ENCODE measurements at regions not wholly inside any gene's neighbourhood (a gene's known extent, or its start where the extent isn't known, plus 50 kb on each side); places are given as distances from the start of the nearest gene placed in this dataset.

DNA sequence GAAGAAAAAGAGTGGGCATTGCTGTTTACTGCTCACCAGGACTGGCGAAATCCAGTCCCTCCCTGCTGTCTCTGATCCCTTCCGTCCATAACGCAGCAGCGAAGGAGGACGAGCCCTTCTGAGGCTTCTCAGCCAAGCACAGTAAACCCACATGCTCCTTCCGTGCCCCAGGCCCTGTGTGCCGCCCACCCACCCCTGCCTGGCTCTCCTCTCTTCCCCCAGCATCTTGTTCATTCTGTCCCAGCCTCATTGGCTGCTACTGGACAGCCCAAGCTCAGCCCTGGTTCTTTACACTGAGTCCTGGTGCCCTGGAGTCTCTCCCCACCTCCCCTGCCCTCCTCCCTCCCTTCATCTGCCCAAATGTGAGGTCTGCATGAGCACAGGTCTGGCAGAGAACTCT, 559.7 kb downstream of the BRD1 start (continued):
- TF ChIP-seq, protein P1, sequence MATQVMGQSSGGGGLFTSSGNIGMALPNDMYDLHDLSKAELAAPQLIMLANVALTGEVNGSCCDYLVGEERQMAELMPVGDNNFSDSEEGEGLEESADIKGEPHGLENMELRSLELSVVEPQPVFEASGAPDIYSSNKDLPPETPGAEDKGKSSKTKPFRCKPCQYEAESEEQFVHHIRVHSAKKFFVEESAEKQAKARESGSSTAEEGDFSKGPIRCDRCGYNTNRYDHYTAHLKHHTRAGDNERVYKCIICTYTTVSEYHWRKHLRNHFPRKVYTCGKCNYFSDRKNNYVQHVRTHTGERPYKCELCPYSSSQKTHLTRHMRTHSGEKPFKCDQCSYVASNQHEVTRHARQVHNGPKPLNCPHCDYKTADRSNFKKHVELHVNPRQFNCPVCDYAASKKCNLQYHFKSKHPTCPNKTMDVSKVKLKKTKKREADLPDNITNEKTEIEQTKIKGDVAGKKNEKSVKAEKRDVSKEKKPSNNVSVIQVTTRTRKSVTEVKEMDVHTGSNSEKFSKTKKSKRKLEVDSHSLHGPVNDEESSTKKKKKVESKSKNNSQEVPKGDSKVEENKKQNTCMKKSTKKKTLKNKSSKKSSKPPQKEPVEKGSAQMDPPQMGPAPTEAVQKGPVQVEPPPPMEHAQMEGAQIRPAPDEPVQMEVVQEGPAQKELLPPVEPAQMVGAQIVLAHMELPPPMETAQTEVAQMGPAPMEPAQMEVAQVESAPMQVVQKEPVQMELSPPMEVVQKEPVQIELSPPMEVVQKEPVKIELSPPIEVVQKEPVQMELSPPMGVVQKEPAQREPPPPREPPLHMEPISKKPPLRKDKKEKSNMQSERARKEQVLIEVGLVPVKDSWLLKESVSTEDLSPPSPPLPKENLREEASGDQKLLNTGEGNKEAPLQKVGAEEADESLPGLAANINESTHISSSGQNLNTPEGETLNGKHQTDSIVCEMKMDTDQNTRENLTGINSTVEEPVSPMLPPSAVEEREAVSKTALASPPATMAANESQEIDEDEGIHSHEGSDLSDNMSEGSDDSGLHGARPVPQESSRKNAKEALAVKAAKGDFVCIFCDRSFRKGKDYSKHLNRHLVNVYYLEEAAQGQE (IDR thresholded peaks at IDR 0.05; ENCODE audit: unreplicated experiment): no peak
- TF ChIP-seq EZH2 (IDR thresholded peaks at IDR 0.05; ENCODE audit: low read depth, unreplicated experiment): no peak
- TF ChIP-seq CREB1 (CRISPR knock-in tag; IDR thresholded peaks at IDR 0.05; ENCODE audit: low read depth): no peak
- no peak for TF ChIP-seq POLR2AphosphoS5 (IDR thresholded peaks at IDR 0.05; ENCODE audit: low read depth)
- TF ChIP-seq ZNF331 (CRISPR knock-in tag; IDR thresholded peaks at IDR 0.05; ENCODE audit: low read depth): no peak
- no peak for TF ChIP-seq STAT1 (IDR thresholded peaks at IDR 0.05; ENCODE audit: unreplicated experiment)
- TF ChIP-seq, protein P2, sequence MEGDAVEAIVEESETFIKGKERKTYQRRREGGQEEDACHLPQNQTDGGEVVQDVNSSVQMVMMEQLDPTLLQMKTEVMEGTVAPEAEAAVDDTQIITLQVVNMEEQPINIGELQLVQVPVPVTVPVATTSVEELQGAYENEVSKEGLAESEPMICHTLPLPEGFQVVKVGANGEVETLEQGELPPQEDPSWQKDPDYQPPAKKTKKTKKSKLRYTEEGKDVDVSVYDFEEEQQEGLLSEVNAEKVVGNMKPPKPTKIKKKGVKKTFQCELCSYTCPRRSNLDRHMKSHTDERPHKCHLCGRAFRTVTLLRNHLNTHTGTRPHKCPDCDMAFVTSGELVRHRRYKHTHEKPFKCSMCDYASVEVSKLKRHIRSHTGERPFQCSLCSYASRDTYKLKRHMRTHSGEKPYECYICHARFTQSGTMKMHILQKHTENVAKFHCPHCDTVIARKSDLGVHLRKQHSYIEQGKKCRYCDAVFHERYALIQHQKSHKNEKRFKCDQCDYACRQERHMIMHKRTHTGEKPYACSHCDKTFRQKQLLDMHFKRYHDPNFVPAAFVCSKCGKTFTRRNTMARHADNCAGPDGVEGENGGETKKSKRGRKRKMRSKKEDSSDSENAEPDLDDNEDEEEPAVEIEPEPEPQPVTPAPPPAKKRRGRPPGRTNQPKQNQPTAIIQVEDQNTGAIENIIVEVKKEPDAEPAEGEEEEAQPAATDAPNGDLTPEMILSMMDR (conservative IDR thresholded peaks at IDR 0.05; ENCODE audit: low read depth in 2 of 2): no peak
- TF ChIP-seq JUNB (IDR thresholded peaks at IDR 0.05; ENCODE audit: unreplicated experiment): no peak

- Histone ChIP-seq H3K36me3 (ENCODE audit: insufficient read depth) (no peaks in the 10 kb centered on the region; the same call in 1 of the 2 replicates), H3K79me2 (replicated peaks; ENCODE audit: insufficient read depth) (no peaks in the 10 kb centered on the region), H3K27ac (ENCODE audit: low read depth) (no peak overlapping the region), H3K4me2 (no peak overlapping the region), H3K9me2 (ENCODE audit: insufficient read depth) (no peaks in the 10 kb centered on the region), H3K4me1 (ENCODE audit: insufficient read depth) (no peaks in the 10 kb centered on the region), H4K20me1 (replicated peaks; ENCODE audit: insufficient read depth) (no peaks in the 10 kb centered on the region), H2AFZ (no peak overlapping the region), H3F3A (replicated peaks; ENCODE audit: low read depth) (no peaks in the 10 kb centered on the region), H3K27me3 (ENCODE audit: insufficient read depth) (no peaks in the 10 kb centered on the region), H3K4me3 (no peak overlapping the region)
- Mint-ChIP-seq H3K27me3 (ENCODE audit: insufficient read depth, low read depth, poor library complexity) (peaks cover 31% of the 10 kb centered on the region), H3K36me3 (ENCODE audit: low read depth) (peaks cover 10% of the 10 kb centered on the region), H3K9me3 (peaks cover 12% of the 10 kb centered on the region), H3K4me1 (peaks cover 35% of the 10 kb centered on the region), H3K27ac (peak overlapping the region; percentile 67; the same call in 1 of the 2 replicates), H3K4me3 (no peak overlapping the region; the same call in 2 of the 3 replicates)
- ATAC-seq (peak; percentile 34), DNase-seq (ENCODE audit: low spot score) (no peak)
- TF ChIP-seq POLR2AphosphoS5 (IDR thresholded peaks at IDR 0.05; ENCODE audit: low read depth): no peak
- TF ChIP-seq, protein P3, sequence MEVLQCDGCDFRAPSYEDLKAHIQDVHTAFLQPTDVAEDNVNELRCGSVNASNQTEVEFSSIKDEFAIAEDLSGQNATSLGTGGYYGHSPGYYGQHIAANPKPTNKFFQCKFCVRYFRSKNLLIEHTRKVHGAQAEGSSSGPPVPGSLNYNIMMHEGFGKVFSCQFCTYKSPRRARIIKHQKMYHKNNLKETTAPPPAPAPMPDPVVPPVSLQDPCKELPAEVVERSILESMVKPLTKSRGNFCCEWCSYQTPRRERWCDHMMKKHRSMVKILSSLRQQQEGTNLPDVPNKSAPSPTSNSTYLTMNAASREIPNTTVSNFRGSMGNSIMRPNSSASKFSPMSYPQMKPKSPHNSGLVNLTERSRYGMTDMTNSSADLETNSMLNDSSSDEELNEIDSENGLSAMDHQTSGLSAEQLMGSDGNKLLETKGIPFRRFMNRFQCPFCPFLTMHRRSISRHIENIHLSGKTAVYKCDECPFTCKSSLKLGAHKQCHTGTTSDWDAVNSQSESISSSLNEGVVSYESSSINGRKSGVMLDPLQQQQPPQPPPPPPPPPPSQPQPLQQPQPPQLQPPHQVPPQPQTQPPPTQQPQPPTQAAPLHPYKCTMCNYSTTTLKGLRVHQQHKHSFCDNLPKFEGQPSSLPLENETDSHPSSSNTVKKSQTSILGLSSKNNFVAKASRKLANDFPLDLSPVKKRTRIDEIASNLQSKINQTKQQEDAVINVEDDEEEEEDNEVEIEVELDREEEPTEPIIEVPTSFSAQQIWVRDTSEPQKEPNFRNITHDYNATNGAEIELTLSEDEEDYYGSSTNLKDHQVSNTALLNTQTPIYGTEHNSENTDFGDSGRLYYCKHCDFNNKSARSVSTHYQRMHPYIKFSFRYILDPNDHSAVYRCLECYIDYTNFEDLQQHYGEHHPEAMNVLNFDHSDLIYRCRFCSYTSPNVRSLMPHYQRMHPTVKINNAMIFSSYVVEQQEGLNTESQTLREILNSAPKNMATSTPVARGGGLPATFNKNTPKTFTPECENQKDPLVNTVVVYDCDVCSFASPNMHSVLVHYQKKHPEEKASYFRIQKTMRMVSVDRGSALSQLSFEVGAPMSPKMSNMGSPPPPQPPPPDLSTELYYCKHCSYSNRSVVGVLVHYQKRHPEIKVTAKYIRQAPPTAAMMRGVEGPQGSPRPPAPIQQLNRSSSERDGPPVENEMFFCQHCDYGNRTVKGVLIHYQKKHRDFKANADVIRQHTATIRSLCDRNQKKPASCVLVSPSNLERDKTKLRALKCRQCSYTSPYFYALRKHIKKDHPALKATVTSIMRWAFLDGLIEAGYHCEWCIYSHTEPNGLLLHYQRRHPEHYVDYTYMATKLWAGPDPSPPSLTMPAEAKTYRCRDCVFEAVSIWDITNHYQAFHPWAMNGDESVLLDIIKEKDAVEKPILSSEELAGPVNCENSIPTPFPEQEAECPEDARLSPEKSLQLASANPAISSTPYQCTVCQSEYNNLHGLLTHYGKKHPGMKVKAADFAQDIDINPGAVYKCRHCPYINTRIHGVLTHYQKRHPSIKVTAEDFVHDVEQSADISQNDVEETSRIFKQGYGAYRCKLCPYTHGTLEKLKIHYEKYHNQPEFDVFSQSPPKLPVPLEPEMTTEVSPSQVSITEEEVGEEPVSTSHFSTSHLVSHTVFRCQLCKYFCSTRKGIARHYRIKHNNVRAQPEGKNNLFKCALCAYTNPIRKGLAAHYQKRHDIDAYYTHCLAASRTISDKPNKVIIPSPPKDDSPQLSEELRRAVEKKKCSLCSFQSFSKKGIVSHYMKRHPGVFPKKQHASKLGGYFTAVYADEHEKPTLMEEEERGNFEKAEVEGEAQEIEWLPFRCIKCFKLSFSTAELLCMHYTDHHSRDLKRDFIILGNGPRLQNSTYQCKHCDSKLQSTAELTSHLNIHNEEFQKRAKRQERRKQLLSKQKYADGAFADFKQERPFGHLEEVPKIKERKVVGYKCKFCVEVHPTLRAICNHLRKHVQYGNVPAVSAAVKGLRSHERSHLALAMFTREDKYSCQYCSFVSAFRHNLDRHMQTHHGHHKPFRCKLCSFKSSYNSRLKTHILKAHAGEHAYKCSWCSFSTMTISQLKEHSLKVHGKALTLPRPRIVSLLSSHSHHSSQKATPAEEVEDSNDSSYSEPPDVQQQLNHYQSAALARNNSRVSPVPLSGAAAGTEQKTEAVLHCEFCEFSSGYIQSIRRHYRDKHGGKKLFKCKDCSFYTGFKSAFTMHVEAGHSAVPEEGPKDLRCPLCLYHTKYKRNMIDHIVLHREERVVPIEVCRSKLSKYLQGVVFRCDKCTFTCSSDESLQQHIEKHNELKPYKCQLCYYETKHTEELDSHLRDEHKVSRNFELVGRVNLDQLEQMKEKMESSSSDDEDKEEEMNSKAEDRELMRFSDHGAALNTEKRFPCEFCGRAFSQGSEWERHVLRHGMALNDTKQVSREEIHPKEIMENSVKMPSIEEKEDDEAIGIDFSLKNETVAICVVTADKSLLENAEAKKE (CRISPR knock-in tag; IDR thresholded peaks at IDR 0.05): no peak
Observed at GRCh38 chr22:49266561-49267519, 560.8 kb downstream of the BRD1 start.

Measured in GM23338 (cell line).